Mucosa of descending colon (tissue), 3 donors: ENCODE measurements at regions not wholly inside any gene's neighbourhood (a gene's known extent, or its start where the extent isn't known, plus 50 kb on each side); places are given as distances from the start of the nearest gene placed in this dataset.

Source experiments
- ATAC-seq: fragments of 200-7000 bp; cut with Tn5 transposase; one replicate; pipeline ENCODE4 v1.9.1; 2020; ENCODE audit warnings: mild to moderate bottlenecking, moderate library complexity
- DNase-seq, 3 donors: peaks; one replicate each; pipeline ENCODE4 v3.0.0-alpha.2; 2020
- H3K36me3 ChIP-seq: fragments of 200-600 bp; one replicate; pipeline ENCODE4 v1.8.0; 2021; ENCODE audit warnings: low read depth, mild to moderate bottlenecking
- H3K4me1 ChIP-seq: fragments of 200-600 bp; one replicate; pipeline ENCODE4 v1.8.0; 2021; ENCODE audit warnings: low read depth, mild to moderate bottlenecking
- H3K4me3 ChIP-seq: fragments of 200-600 bp; one replicate; pipeline ENCODE4 v1.8.0; 2021; ENCODE audit warnings: mild to moderate bottlenecking
- H3K9me3 ChIP-seq: fragments of 200-600 bp; one replicate; pipeline ENCODE4 v1.8.0; 2021; ENCODE audit warnings: mild to moderate bottlenecking
- CTCF ChIP-seq: fragments of 200-600 bp; IDR thresholded peaks from one replicate; pipeline ENCODE4 v1.8.0; 2022; ENCODE audit warnings: antibody characterized with exemption, mild to moderate bottlenecking
- intact Hi-C, 2 donors: fragments of 100-400 bp; cut with DNase I in 1 of 2; cut with micrococcal nuclease in 1 of 2; formaldehyde crosslinking; loops; one replicate each; pipeline versions ENCODE4 v1.11.0 to v1.11.1; 2022; cut with DNase I, micrococcal nuclease
- donor health status: DM: no; HTN: no; CAD: no; lungs with moderate emphysema.
- donor health status: DM: no; HTN: no; CAD: no.
- donor health status: DM: no; HTN: yes; CAD: no.

- Histone ChIP-seq H3K4me1 (no peaks in the 10 kb centered on the region), H3K9me3 (no peaks in the 10 kb centered on the region), H3K36me3 (no peaks in the 10 kb centered on the region), H3K4me3 (no peak overlapping the region)
- no peak for TF ChIP-seq CTCF
- intact Hi-C loops: no loop called here
- no peak for ATAC-seq
- no peak for DNase-seq
Measured at GRCh38 chr12:46555406-46555852, 182.9 kb upstream of the SLC38A2 start.

- Histone ChIP-seq H3K4me3 (no peak overlapping the region), H3K36me3 (no peaks in the 10 kb centered on the region), H3K4me1 (no peaks in the 10 kb centered on the region), H3K9me3 (no peaks in the 10 kb centered on the region)
- no peak for DNase-seq
- intact Hi-C loops: no loop called here
- ATAC-seq: no peak
- TF ChIP-seq CTCF: no peak
Measured at GRCh38 chr12:46554460-46554859, 181.9 kb upstream of the SLC38A2 start.

DNA sequence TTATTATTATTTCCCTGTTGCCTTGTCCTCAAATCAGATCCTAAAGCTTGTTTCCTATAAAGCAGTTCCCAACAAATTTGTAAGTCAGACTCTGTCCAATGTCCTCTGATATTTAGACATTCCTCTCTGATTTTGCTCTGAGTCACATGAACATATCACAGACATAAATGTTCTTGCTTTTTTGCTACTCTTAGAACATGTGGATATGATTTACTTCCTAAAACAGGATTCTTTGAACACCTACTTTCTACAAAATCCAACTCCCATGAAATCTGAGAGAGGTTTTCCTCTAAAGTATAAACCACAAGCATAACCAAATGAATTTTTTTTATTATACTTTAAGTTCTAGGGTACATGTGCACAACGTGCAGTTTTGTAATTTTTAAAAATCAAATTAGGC lies 181.3 kb upstream of the SLC38A2 start:
- H3K4me1 ChIP-seq: no peaks in the 10 kb centered on the region
- H3K9me3 ChIP-seq: no peaks in the 10 kb centered on the region
- DNase-seq (no peak), ATAC-seq (no peak)
- TF ChIP-seq CTCF: no peak
- no peaks in the 10 kb centered on the region for H3K36me3 ChIP-seq
- H3K4me3 ChIP-seq: no peak overlapping the region
- intact Hi-C loops: no loop called here

DNA sequence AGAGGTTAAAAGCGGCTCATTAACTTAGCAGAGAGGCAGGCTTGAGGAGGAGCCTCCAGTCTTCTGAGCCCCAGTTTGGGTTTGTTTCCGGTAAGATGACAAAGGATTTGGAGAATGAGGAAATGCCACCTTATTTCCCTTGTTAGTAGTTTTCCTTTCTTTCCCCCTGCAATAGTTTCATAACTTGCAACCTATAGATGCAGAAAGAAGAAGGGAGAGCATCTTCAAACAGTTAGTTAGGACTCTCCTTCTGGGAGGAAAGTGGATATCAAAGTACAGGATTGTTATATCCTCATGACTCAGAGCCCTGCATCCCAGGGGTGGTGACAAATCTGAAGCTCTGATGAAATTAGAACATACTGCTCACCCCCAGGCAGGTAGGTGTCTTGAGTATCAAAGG lies 180.7 kb upstream of the SLC38A2 start:
- DNase-seq: no peak
- intact Hi-C loops: no loop called here
- H3K4me1 ChIP-seq: no peaks in the 10 kb centered on the region
- H3K4me3 ChIP-seq: no peak overlapping the region
- no peaks in the 10 kb centered on the region for H3K36me3 ChIP-seq
- no peak for TF ChIP-seq CTCF
- ATAC-seq: no peak
- no peaks in the 10 kb centered on the region for H3K9me3 ChIP-seq

GRCh38 chr12:46550266-46550879 lies 177.8 kb upstream of the SLC38A2 start:
- intact Hi-C loops: no loop called here
- no peak overlapping the region for H3K4me3 ChIP-seq
- H3K36me3 ChIP-seq: no peaks in the 10 kb centered on the region
- H3K4me1 ChIP-seq: no peaks in the 10 kb centered on the region
- no peak for TF ChIP-seq CTCF
- DNase-seq (no peak), ATAC-seq (no peak)
- H3K9me3 ChIP-seq: no peaks in the 10 kb centered on the region
